Thyroid gland (tissue), 4 donors: ENCODE measurements at regions not wholly inside any gene's neighbourhood (a gene's known extent, or its start where the extent isn't known, plus 50 kb on each side); places are given as distances from the start of the nearest gene placed in this dataset.

Source experiments
- POLR2A ChIP-seq, 2 donors: fragments of 450-650 bp; IDR thresholded peaks; one replicate each; pipeline ENCODE4 v1.6.1; 2017; ENCODE audit warnings: antibody characterized with exemption in 2 of 2, mild to moderate bottlenecking in 2 of 2, moderate library complexity in 1 of 2
- TF ChIP-seq, protein P1 (sequence below), 6 experiments: fragments of 200-600 bp in 3 of 6; fragments of 450-650 bp in 3 of 6; sonication (generic) in 3 of 6; IDR thresholded peaks; one replicate each; pipeline ENCODE4 v1.5.1; 2016 to 2019; ENCODE audit warnings: antibody characterized with exemption in 6 of 6, mild to moderate bottlenecking in 2 of 6, inconsistent platforms in 1 of 6, moderate library complexity in 1 of 6

DNA sequence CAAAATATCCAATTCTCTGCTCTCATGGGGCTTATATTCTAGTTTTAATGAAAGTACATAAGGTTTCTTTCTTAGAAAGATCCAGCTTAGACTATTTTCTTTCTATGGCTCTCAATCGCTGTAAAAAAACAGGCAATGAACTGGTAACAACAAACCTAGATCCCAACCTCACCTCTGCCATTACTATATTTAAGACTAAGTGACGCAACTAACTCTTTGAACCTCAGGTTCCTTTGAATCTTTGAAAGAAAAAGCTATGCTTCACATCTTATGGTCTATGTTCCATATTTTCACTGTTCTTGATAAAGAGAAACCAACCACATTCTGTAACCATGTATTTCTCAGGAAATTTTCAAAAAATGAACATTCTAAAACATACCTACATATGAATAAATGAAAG is 88.5 kb downstream of the ELAPOR2 start:
- TF ChIP-seq, protein P1, sequence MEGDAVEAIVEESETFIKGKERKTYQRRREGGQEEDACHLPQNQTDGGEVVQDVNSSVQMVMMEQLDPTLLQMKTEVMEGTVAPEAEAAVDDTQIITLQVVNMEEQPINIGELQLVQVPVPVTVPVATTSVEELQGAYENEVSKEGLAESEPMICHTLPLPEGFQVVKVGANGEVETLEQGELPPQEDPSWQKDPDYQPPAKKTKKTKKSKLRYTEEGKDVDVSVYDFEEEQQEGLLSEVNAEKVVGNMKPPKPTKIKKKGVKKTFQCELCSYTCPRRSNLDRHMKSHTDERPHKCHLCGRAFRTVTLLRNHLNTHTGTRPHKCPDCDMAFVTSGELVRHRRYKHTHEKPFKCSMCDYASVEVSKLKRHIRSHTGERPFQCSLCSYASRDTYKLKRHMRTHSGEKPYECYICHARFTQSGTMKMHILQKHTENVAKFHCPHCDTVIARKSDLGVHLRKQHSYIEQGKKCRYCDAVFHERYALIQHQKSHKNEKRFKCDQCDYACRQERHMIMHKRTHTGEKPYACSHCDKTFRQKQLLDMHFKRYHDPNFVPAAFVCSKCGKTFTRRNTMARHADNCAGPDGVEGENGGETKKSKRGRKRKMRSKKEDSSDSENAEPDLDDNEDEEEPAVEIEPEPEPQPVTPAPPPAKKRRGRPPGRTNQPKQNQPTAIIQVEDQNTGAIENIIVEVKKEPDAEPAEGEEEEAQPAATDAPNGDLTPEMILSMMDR (IDR thresholded peaks at IDR 0.05) = no peak
- no peak for TF ChIP-seq POLR2A (IDR thresholded peaks at IDR 0.05)
